GM12892 (cell line): ENCODE measurements at regions not wholly inside any gene's neighbourhood (a gene's known extent, or its start where the extent isn't known, plus 50 kb on each side); places are given as distances from the start of the nearest gene placed in this dataset.

ENCODE experiments used
- POLR2A ChIP-seq: IDR thresholded peaks from 2 replicates; pipeline ENCODE4 v1.6.1; 2011; ENCODE audit warnings: low read depth, low read length, control low read depth
- POLR2AphosphoS5 ChIP-seq: IDR thresholded peaks from 2 replicates; pipeline ENCODE4 v1.6.1; 2011; ENCODE audit warnings: low read depth, low read length, control low read depth
- TAF1 ChIP-seq: IDR thresholded peaks from 2 replicates; pipeline ENCODE4 v1.6.1; 2011; ENCODE audit warnings: low read depth, mild to moderate bottlenecking, control low read depth, low read length, borderline replicate concordance

GRCh38 chr10:117443686-117444041 lies 68.4 kb upstream of the PDZD8 start:
- no peak for TF ChIP-seq TAF1
- no peak for TF ChIP-seq POLR2AphosphoS5
- no peak for TF ChIP-seq POLR2A
